ENCODE measurements at regions not wholly inside any gene's neighbourhood (a gene's known extent, or its start where the extent isn't known, plus 50 kb on each side); places are given as distances from the start of the nearest gene placed in this dataset.
"Not testable (repeated sequence)": the region's sequence is repeated elsewhere in the genome, so short reads cannot be mapped to it uniquely, and the experiment has no call there.

DNA sequence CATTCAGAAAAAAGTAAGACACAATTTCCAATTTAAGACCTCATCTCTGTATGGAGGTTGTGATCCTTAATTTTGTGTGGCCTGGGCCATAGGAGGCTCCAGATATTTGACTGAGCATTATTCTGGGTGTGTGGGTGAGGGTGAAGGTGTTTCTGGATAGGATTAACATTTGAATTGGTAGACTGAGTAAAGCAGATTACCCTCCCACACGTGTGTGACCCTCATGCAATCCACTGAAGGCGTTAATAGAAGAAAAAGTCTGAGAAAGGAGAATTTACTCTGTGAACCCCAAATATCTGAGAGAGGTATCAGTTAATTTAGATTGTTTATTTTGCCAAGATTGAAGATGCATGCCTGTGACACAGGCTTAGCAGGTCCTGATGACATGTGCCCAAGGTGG is 328.0 kb upstream of the POT1 start:
- DNase-seq (ENCODE audit: low read depth) = no peak

DNA sequence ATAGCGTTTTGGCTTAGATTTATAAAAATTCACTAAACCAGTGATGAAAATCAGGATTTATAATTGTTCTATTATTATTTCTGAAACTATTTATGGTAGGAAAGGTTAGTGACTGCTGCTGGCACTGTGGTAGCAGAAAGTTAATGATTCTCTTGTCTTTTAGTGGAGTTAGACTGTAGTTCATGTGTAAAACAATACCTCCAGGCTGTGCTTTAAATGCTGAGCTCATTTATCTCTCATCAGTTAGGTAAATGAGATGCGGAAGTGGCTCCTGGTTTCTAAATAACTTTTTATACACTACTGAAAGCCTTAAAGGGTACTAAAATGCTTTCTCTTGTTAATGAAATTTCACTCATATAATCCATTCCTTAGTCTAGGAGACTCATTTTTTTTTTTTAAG is 326.8 kb upstream of the POT1 start:
- DNase-seq (ENCODE audit: low read depth) = no peak

DNA sequence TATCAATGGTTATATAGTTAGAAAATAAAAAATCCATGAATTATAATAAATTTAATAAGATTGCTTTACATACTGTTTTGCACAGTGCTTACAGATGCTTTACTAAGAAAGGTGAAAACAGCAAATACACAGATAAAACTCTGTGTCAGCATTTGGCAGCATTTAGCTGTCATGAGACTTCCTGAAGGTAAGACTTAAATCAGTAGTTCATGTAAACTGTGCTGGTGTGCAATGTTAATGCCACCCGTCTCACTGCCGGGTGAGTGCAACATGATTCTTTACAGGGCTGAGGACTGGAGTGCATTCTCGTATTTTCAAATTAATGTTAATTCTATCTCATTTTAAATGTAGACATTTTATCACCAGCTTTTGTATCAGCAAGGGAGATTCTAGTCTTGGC is 326.2 kb upstream of the POT1 start:
- DNase-seq (ENCODE audit: low read depth) = no peak

DNA sequence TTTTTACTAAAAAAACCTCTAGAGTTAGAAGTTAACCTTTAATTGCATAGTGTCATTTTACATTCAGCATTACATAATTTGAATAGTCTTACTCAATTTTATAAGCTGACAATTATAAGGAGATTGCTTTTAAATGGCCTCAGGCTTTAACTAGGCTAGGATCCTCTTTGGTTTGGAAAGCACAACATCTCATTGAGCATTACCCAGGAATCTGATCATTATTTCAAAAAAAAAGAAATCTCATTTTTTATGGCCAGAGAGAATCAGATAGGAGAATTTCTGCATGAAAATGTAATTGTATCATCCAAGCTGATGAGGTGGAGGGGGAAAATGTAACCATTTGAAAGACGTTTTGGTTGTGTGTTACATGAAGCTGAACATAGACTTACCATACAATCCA is 324.9 kb upstream of the POT1 start:
- no peak for DNase-seq (ENCODE audit: low read depth)

DNA sequence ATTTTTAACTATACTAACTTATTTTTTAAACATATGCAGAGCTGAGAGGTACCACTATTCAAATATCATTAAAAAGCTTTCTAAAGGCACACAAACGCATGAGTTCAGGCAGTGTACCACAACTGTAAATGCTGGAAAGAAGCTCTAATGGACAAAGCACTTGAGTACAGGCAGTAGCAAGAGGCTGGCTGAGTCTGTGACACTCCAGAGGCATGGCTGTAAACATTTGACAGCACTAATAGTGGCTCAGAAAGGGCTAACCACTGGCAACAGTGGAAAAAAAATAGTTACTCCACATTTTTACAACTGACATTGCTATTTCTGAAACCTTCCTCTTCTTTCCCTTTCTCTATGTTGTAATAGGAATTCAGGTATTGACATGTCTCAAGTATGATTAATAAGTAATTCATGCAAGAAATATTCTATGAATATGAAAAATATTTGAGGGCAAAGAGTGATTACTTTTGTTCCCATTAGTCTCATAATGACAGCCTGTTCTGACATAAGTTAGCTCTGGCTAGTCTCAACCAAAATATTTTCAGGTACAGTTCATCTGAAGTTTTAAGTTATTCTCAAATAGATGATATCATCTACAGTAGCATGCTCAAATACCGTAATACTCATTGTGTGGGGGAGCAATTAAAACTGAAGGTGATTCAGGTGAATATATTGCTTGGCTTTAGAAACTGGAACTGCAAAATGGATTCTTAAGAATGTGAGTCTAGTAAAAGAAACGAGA is 324.0 kb upstream of the POT1 start:
- no peak for DNase-seq (ENCODE audit: low read depth)

DNA sequence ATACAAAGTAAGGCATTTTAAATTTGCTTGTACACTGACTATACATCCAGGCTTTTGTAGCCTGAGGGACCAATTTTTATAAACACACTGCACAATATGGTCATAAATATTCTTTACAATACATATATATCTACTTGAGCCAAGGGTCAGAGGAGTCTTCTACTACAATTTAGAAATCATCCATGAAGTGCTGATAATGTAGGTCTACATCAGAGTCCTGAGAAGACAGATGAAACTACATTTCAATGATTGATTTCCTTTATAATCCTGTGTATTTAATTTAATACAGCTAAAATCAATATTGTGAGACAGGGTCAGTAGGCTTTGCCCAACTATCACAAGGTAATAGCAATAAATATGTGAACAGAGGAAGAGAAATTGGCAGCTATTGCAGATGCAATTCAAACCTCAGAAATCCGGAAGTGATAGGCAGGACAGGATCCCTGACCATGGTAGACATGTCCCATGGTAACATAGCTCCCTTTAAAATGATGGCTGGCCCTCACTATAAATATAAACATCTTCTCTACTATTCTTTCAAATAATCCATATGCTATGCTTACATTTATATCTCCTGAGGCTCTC is 318.0 kb upstream of the POT1 start:
- DNase-seq (ENCODE audit: low read depth) = no peak

DNA sequence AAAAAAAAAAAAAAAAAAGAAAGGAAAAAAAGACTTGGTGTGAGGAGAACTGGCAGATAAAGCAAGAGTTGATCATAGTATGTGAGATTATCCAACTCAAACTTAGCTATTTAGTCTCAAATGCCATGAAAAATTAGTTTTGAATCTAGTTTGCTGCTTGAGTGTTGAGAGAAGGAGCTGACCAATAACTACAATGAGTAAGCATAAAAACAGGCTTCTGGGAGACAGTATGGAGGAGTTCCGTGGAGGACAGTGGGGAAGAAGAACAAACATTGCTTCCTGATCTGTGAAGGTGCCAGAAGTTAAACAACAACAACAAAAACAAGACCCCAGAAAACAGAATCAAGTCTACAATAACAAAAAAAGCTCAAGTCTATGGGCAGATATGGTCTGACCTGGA is 317.1 kb upstream of the POT1 start:
- no peak for DNase-seq (ENCODE audit: low read depth)

DNA sequence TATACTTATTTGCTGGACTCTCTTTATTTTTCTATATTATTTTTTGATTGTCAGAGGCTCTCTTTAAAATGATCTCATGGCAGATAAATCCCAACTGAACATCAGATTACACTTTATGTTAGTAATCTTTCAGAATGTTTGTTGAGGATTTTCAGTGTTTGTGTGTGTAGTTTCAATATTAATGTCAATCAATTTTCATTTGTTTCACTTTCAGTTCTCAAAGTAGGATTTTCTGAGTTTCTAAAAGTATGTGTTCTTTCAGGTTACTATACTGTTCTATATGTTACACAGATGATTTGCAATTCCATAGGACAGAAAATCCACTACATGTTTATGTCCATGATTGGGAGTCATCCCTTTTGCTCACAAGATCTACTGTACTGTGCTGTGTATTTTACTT is 311.9 kb upstream of the POT1 start:
- DNase-seq (ENCODE audit: low read depth) = no peak

DNA sequence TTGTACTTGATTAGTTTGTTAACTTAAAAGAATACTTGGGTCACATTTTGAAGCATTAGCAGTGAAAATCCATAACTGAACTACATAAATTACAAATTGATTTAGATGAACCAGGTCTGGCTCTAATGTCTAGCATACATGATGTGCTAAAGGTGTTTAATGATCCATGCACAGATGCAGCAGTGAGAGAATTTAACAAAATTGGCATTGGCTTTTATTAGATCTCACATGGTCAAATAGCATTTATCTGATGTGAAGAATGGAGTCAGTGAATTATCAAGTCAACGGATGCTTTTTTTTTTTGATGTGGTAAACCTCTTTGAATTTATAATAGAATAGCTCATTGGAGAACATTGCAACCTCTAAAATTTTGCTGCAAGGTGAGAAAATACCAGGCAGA is 293.0 kb upstream of the POT1 start:
- no peak for DNase-seq (ENCODE audit: low read depth)

DNA sequence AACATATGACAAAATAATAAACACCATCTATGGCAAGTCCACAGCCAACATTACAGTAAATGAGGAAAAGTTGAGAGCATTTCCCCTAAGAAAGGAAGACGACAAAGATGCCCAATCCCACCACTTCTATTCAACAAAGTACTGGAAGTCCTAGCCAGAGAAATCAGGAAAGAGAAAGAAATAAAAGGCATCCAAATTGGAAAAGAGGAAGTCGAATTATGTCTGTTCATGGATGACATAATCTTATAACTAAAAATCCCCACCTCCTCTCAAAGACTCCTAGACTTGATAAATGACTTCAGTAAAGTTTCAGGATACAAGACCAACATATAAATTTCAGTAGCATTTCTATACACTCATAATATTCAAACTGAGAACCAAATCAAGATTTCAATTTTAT is 288.5 kb upstream of the POT1 start:
- no peak for DNase-seq (ENCODE audit: low read depth)

DNA sequence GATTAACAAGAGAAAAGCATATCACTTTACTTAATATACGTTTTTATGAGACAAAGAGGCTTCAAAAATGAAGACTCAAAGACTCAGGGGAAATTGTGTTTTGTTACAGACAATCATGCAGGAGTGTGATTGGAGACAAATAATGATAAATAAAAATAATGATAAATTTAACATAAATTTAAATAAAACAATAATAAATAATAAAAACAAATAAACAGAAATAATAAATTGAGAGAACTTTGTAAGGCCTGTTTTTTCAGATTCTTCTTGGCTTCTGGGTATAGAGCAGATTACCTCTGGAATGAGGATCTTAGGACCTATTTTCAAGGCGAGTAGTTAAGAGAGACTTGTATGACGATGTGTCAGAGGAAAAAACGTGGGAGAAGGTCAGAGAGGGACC is 271.4 kb upstream of the POT1 start:
- no peak for DNase-seq (ENCODE audit: low read depth)

DNA sequence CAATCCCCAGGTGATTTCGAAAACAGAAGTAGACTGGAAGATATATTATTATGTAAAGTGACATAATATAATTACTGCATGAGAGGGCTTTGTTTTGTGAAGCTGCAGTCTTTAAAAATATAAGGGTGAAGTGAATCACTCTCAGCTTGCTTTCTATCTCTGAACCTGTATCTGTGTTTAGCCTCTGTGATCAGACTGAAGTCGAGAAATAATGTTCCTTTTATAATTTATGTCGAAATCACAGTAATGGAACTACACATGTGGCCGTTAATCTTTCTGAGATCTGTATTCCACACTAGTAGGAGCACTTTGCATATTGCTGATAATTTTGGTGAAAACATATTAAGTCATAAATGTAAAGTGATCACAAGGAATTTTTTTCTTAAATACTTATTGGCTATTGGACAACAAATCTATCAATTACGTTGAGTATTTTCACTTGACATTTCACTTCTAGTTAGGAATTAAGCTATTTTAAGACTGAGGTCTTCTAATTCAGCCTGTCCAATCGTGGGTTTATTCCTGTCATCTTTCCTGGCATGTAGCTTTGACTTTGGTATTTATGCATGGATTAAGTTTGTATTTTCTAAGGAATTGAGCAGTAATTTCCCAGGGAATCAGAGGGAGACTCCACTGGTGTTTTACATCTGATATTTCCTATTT is 268.2 kb upstream of the POT1 start:
- DNase-seq (ENCODE audit: low read depth) = no peak

DNA sequence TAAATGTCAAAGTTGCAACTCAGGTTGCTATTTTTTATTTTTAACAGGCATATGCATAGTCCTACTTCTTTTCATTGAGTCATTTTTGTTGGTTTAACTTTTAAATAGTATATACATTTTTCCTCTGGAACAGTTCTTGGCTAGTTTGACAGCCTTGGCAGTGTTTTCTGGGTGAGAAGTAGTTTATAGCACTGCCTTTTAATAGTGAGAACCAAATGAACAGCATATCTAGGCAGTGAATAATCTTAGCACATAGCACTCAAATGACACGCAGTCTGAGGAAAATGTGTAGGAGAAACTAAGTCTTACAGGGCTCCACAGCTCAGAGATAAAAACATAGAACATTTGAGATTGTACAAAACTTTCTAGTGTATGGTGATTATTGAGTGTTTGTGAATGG is 265.5 kb upstream of the POT1 start:
- no peak for DNase-seq (ENCODE audit: low read depth)

DNA sequence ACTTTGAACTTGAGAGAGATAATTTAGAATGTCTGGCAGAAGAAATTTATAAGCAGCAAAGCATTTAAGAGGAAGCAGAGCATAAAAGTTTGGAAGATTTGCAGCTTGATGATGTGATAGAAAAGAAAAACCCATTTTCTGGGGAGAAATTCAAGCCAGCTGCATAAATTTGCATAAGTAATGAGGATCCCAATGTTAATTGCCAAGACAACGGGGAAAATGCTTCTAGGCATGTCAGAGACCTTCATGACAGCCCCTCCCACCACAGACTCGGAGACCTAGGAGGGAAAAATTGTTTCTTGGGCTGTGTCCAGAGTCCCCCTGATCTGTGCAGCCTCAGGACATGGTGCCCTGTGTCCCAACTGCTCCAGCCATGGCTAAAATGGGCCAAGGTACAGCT is 263.6 kb upstream of the POT1 start:
- no peak for DNase-seq (ENCODE audit: low read depth)

DNA sequence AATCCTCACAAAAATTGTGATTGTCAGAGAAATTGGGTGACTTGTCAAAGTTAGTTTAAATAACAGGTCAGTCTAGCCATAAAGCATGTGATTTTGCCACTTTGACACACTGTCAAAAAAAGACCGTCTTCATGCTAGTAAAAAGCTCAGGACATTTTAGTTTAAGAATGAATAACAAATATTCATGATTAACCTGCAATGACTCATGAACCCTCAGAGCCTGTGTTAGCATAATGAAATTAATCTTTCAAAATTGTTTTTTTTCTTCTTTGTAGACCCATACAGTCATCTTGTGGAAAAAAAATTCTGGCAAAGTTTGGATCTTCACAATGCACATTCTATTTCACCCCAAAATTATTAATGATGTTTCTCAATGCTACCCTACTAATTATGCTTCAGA is 255.2 kb upstream of the POT1 start:
- no peak for DNase-seq (ENCODE audit: low read depth)

DNA sequence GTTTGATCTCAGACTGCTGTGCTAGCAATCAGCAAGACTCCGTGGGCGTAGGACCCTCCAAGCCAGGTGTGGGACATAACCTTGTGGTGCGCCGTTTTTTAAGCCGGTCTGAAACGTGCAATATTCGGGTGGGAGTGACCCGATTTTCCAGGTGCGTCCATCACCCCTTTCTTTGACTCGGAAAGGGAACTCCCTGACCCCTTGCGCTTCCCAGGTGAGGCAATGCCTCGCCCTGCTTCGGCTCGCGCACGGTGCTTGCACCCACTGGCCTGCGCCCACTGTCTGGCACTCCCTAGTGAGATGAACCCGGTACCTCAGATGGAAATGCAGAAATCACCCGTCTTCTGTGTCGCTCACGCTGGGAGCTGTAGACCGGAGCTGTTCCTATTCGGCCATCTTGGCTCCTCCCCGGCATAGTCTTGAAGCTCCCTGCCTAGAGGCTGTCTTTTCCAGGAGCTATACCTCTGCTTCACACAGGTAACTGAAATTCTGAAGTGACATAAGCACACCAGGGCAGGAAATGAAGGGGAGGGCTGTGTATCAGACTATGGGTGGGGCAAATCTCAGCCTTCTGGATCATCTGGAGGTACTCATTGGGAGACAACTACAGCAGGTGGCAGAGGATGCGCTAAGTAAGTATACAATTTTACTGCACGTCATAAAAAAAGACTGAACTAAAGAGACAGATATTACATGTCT is 252.1 kb upstream of the POT1 start:
- not testable (repeated sequence) for DNase-seq (ENCODE audit: low read depth)

DNA sequence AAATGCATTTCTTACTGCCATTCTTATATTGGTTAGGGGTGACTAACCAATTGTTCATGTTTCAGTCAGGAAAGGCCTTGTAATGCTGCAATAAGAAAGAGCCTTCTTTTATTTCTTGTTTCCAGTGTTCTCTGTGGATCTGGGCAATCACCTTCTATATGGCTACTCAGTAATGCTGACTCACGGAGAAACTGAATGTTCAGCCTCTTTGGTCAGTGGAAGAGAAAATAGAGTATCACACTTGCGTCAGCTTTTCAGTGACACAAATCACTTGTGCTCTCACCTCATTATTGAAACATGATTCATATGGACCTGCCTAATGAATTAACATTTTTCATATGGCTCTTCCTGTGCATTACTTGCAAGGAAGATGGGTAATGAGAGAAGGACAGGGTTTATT is 243.9 kb upstream of the POT1 start:
- no peak for DNase-seq (ENCODE audit: low read depth)

DNA sequence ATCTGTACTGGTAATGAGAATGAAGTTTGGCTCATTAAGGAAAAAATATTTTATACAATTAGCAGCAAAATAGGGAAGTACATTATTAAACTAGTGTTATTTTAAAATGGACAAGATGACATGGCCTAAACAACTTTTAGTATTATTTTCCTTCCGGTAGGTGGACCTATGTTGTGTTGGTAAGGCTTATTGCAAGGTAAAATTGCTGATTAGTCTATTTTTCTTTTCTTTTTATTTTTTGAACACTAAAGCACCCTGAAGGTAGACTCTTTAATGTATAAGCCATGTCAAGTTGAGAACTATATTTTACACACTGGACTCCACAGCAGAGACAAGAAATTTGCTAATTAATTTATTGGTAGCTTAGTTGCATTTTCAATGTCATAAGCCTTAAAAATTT is 239.5 kb upstream of the POT1 start:
- DNase-seq (ENCODE audit: low read depth) = no peak

DNA sequence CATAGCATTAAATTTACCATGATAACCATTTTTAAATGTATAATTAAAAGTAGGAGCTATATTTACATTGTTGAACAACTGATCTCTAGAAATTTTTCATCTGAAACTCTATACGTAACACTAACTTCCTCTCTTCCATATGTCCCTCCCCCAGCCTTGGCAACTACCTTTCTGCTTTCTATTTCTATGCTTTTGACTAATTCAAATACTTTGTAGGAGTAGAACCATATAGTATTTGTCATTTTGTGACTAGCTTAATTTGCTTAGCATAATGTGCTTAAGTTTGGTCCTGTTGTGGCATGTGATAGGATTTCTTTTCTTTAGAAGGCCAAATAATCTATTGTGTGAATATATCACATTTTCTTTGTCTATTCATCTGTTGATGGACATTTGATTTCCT is 225.3 kb upstream of the POT1 start:
- no peak for DNase-seq (ENCODE audit: low read depth)

DNA sequence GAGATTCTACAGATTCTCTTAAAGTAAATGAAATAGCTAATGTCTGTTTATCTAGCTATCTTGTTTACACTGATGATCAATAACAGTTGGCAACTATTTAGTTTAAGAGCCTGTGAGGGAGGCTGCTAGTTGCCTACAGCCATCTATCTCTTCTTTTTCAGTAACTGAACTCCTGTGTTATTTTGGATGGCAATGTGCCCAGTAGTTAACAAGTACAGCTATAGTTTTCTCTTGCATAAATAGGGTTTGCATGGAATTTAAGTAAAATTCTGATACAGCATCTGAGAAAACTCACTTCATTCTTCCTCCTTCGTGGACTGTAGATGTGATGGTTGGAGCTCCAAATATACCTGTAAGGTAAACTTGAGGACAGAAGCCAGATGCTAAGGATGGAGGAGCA is 219.5 kb upstream of the POT1 start:
- no peak for DNase-seq (ENCODE audit: low read depth)

DNA sequence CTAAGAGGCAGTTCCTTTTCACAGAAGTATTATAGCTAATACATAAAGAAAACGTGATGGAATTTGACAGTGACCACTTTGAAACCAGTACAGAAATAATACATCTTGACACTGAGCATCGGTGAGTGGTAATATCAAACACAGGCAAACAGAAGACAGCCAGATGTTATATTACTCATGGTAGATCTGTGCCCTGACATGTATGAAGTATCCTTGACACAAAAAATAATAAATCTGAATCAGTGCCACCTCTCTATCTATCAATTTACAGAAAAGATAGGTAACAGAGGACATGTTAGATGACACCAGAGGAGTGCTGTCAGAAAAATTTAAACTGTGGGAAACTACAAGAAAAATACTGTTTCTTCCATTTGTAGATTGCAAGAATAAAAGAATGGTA is 217.4 kb upstream of the POT1 start:
- no peak for DNase-seq (ENCODE audit: low read depth)

DNA sequence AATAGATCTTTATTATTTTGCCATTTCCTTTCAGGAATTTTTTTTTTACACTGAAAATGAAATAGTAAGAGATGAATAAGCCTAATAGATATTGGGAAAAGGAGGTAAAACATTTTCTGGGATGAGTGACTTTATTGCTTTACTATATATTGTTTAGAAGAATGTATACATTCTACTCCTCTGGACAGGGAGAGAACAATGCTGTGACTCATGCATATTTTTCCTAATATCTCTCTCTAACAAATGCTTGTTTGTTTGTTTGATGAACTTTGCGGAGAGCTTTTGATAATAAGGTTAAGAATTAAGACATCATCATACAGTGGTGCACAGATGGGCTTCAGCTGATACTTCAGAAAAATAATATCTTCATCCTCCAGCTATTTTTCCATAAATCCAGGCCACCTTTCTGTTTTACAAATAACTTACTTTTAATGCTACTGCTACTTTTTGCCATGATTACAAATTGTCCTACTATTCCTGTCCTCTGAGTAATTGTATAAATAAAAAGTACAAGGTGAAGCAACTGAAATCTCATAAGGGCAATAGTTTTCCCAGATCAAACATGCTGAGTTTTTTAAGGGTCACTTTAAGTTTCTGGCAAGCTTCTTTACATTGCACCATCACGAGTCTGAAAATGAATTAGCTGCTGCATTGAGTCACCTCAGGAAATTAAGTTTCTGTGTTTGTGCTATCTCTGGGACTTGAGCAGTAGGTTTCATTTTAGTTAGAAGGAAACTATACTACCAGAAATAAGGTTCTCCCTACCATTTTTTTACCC is 207.3 kb upstream of the POT1 start:
- DNase-seq (ENCODE audit: low read depth) = no peak
